Adrenal gland (tissue), 5 donors: ENCODE measurements at regions not wholly inside any gene's neighbourhood (a gene's known extent, or its start where the extent isn't known, plus 50 kb on each side); places are given as distances from the start of the nearest gene placed in this dataset.
"Not testable (repeated sequence)": the region's sequence is repeated elsewhere in the genome, so short reads cannot be mapped to it uniquely, and the experiment has no call there.

Source experiments
- CTCF ChIP-seq, 6 experiments: fragments of 450-650 bp in 4 of 6; fragments of 200-600 bp in 2 of 6; sonication (generic) in 1 of 6; IDR thresholded peaks; 1 replicate in 5 of 6; 2 replicates in 1 of 6; pipeline versions ENCODE4 v1.5.1 to v1.8.0; 2016 to 2021; ENCODE audit warnings: antibody characterized with exemption in 6 of 6, mild to moderate bottlenecking in 2 of 6, moderate library complexity in 1 of 6
- POLR2A ChIP-seq, 2 donors: fragments of 450-650 bp; IDR thresholded peaks; one replicate each; pipeline ENCODE4 v1.6.1; 2017; ENCODE audit warnings: antibody characterized with exemption in 2 of 2, mild to moderate bottlenecking in 2 of 2, moderate library complexity in 1 of 2
- donor health status: DM: no; HTN: no; CAD: no.

DNA sequence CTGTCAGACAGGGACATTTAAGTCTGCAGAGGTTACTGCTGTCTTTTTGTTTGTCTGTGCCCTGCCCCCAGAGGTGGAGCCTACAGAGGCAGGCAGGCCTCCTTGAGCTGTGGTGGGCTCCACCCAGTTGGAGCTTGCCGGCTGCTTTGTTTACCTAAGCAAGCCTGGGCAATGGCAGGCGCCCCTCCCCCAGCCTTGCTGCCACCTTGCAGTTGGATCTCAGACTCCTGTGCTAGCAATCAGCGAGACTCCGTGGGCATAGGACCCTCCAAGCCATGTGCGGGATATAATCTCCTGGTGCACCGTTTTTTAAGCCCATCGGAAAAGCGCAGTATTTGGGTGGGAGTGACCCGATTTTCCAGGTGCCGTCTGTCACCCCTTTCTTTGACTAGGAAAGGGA lies 147.0 kb upstream of the ELL2 start:
- not testable (repeated sequence) for TF ChIP-seq CTCF, POLR2A (IDR thresholded peaks at IDR 0.05)
